ENCODE measurements at regions not wholly inside any gene's neighbourhood (a gene's known extent, or its start where the extent isn't known, plus 50 kb on each side); places are given as distances from the start of the nearest gene placed in this dataset.

GRCh38 chr6:18663011-18663410 lies 275.9 kb downstream of the RNF144B start:
- DNase-seq (ENCODE audit: low read depth in 2 of 2): no peak
- H3K4me3 ChIP-seq (replicated peaks in 1 of 2; ENCODE audit: low read depth in 2 of 2, low read length in 2 of 2): no peak overlapping the region
- TF ChIP-seq CTCF (IDR thresholded peaks at IDR 0.05; ENCODE audit: low read depth, low read length): no peak

GRCh38 chr6:18664401-18664800 lies 277.3 kb downstream of the RNF144B start:
- no peak overlapping the region for H3K4me3 ChIP-seq (replicated peaks in 1 of 2; ENCODE audit: low read depth in 2 of 2, low read length in 2 of 2)
- DNase-seq (ENCODE audit: low read depth in 2 of 2): no peak
- no peak for TF ChIP-seq CTCF (IDR thresholded peaks at IDR 0.05; ENCODE audit: low read depth, low read length)

- no peak for DNase-seq (ENCODE audit: low read depth in 2 of 2)
- no peak for TF ChIP-seq CTCF (IDR thresholded peaks at IDR 0.05; ENCODE audit: low read depth, low read length)
- no peak overlapping the region for H3K4me3 ChIP-seq (replicated peaks in 1 of 2; ENCODE audit: low read depth in 2 of 2, low read length in 2 of 2)
Observed at GRCh38 chr6:18667612-18668011, 280.5 kb downstream of the RNF144B start.

GRCh38 chr6:18668994-18669393 lies 281.8 kb downstream of the RNF144B start:
- DNase-seq (ENCODE audit: low read depth in 2 of 2): no peak
- no peak for TF ChIP-seq CTCF (IDR thresholded peaks at IDR 0.05; ENCODE audit: low read depth, low read length)
- no peak overlapping the region for H3K4me3 ChIP-seq (replicated peaks in 1 of 2; ENCODE audit: low read depth in 2 of 2, low read length in 2 of 2)

- DNase-seq (ENCODE audit: low read depth in 2 of 2): no peak
- no peak for TF ChIP-seq CTCF (IDR thresholded peaks at IDR 0.05; ENCODE audit: low read depth, low read length)
- H3K4me3 ChIP-seq (replicated peaks in 1 of 2; ENCODE audit: low read depth in 2 of 2, low read length in 2 of 2): no peak overlapping the region
Observed at GRCh38 chr6:18672852-18673251, 285.7 kb downstream of the RNF144B start.

- DNase-seq (ENCODE audit: low read depth in 2 of 2): no peak
- no peak overlapping the region for H3K4me3 ChIP-seq (replicated peaks in 1 of 2; ENCODE audit: low read depth in 2 of 2, low read length in 2 of 2)
- no peak for TF ChIP-seq CTCF (IDR thresholded peaks at IDR 0.05; ENCODE audit: low read depth, low read length)
Observed at GRCh38 chr6:18674346-18674745, 287.2 kb downstream of the RNF144B start.

GRCh38 chr6:18675881-18676280 lies 288.7 kb downstream of the RNF144B start:
- TF ChIP-seq CTCF (IDR thresholded peaks at IDR 0.05; ENCODE audit: low read depth, low read length): no peak
- H3K4me3 ChIP-seq (replicated peaks in 1 of 2; ENCODE audit: low read depth in 2 of 2, low read length in 2 of 2): no peak overlapping the region
- DNase-seq (ENCODE audit: low read depth in 2 of 2): no peak

All from cardiac fibroblast (primary cell).